ENCODE measurements at regions not wholly inside any gene's neighbourhood (a gene's known extent, or its start where the extent isn't known, plus 50 kb on each side); places are given as distances from the start of the nearest gene placed in this dataset.

GRCh38 chr9:107605041-107605440 is 115.5 kb upstream of the KLF4 start:
- H3K4me1 Mint-ChIP-seq (ENCODE audit: unreplicated experiment): peaks cover 4% of the 10 kb centered on the region
- no peaks in the 10 kb centered on the region for H3K36me3 Mint-ChIP-seq (ENCODE audit: unreplicated experiment)
- no peak overlapping the region for H3K4me3 Mint-ChIP-seq (ENCODE audit: unreplicated experiment)
- DNase-seq (ENCODE audit: extremely low spot score, unreplicated experiment): no peak
- TF ChIP-seq CTCF (IDR thresholded peaks at IDR 0.05): no peak
- H3K9me3 Mint-ChIP-seq (ENCODE audit: unreplicated experiment): no peaks in the 10 kb centered on the region
- no peak overlapping the region for H3K27ac Mint-ChIP-seq (ENCODE audit: unreplicated experiment)
- peaks cover 9% of the 10 kb centered on the region for H3K27me3 Mint-ChIP-seq (ENCODE audit: unreplicated experiment)

- no peaks in the 10 kb centered on the region for H3K9me3 Mint-ChIP-seq (ENCODE audit: unreplicated experiment)
- H3K4me3 Mint-ChIP-seq (ENCODE audit: unreplicated experiment): no peak overlapping the region
- H3K4me1 Mint-ChIP-seq (ENCODE audit: unreplicated experiment): peaks cover 7% of the 10 kb centered on the region
- H3K27me3 Mint-ChIP-seq (ENCODE audit: unreplicated experiment): no peaks in the 10 kb centered on the region
- no peak for TF ChIP-seq CTCF (IDR thresholded peaks at IDR 0.05)
- H3K36me3 Mint-ChIP-seq (ENCODE audit: unreplicated experiment): no peaks in the 10 kb centered on the region
- no peak overlapping the region for H3K27ac Mint-ChIP-seq (ENCODE audit: unreplicated experiment)
- no peak for DNase-seq (ENCODE audit: extremely low spot score, unreplicated experiment)
Measured at GRCh38 chr9:107603281-107603680, 113.7 kb upstream of the KLF4 start.

GRCh38 chr9:107600060-107600573 is 110.5 kb upstream of the KLF4 start:
- Mint-ChIP-seq H3K4me3 (ENCODE audit: unreplicated experiment) (no peak overlapping the region), H3K27me3 (ENCODE audit: unreplicated experiment) (no peaks in the 10 kb centered on the region), H3K27ac (ENCODE audit: unreplicated experiment) (no peak overlapping the region), H3K9me3 (ENCODE audit: unreplicated experiment) (no peaks in the 10 kb centered on the region), H3K36me3 (ENCODE audit: unreplicated experiment) (no peaks in the 10 kb centered on the region), H3K4me1 (ENCODE audit: unreplicated experiment) (peaks cover 7% of the 10 kb centered on the region)
- TF ChIP-seq CTCF (IDR thresholded peaks at IDR 0.05): no peak
- DNase-seq (ENCODE audit: extremely low spot score, unreplicated experiment): no peak

GRCh38 chr9:107597743-107598217 is 108.2 kb upstream of the KLF4 start:
- H3K27me3 Mint-ChIP-seq (ENCODE audit: unreplicated experiment): peaks cover 17% of the 10 kb centered on the region
- H3K27ac Mint-ChIP-seq (ENCODE audit: unreplicated experiment): no peak overlapping the region
- H3K9me3 Mint-ChIP-seq (ENCODE audit: unreplicated experiment): no peaks in the 10 kb centered on the region
- no peak for TF ChIP-seq CTCF (IDR thresholded peaks at IDR 0.05)
- no peaks in the 10 kb centered on the region for H3K36me3 Mint-ChIP-seq (ENCODE audit: unreplicated experiment)
- H3K4me1 Mint-ChIP-seq (ENCODE audit: unreplicated experiment): peaks cover 7% of the 10 kb centered on the region
- H3K4me3 Mint-ChIP-seq (ENCODE audit: unreplicated experiment): no peak overlapping the region
- DNase-seq (ENCODE audit: extremely low spot score, unreplicated experiment): no peak

GRCh38 chr9:107594908-107595530 is 105.5 kb upstream of the KLF4 start:
- Mint-ChIP-seq H3K9me3 (ENCODE audit: unreplicated experiment) (no peaks in the 10 kb centered on the region), H3K4me3 (ENCODE audit: unreplicated experiment) (no peak overlapping the region), H3K36me3 (ENCODE audit: unreplicated experiment) (no peaks in the 10 kb centered on the region), H3K4me1 (ENCODE audit: unreplicated experiment) (peaks cover 3% of the 10 kb centered on the region), H3K27me3 (ENCODE audit: unreplicated experiment) (peaks cover 19% of the 10 kb centered on the region), H3K27ac (ENCODE audit: unreplicated experiment) (no peak overlapping the region)
- DNase-seq (ENCODE audit: extremely low spot score, unreplicated experiment): no peak
- TF ChIP-seq CTCF (IDR thresholded peaks at IDR 0.05): no peak

All from osteocyte (in vitro differentiated cells).